GM12878 (cell line): ENCODE measurements at regions not wholly inside any gene's neighbourhood (a gene's known extent, or its start where the extent isn't known, plus 50 kb on each side); places are given as distances from the start of the nearest gene placed in this dataset.

Experiments used
- ATAC-seq: fragments of 200-7000 bp; cut with Tn5 transposase; 3 replicates; pipeline ENCODE4 v1.9.1; 2020; ENCODE audit warnings: mild to moderate bottlenecking, moderate library complexity
- BruUV-seq: library from RNA; stranded (reverse); fragments of 400-500 nt; replicated peaks from 2 replicates; lab custom pipeline; 2021; lab: Mats Ljungman, UMichigan
- CTCF ChIA-PET: fragments of 300-600 bp; sonication (Branson Sonifier 250); formaldehyde crosslinking; extraction: SDS; loops from one replicate; lab custom pipeline; 2021; ENCODE audit warnings: inconsistent platforms; lab: Yijun Ruan, JAX
- POLR2A ChIA-PET: fragments of 350-600 bp; formaldehyde crosslinking; extraction: SDS; loops from one replicate; lab custom pipeline; 2021; ENCODE audit warnings: inconsistent platforms; lab: Charles Lee
- RAD21 ChIA-PET: fragments of 300-600 bp; sonication (Branson Sonifier 250); formaldehyde crosslinking; loops from one replicate; lab custom pipeline; 2023; ENCODE audit warnings: antibody characterized with exemption; ENCODE audit not compliant: unreplicated experiment; lab: Charles Lee
- SMC1A ChIA-PET: fragments of 300-600 bp; sonication (Branson Sonifier 250); formaldehyde crosslinking; loops from one replicate; lab custom pipeline; 2023; ENCODE audit not compliant: unreplicated experiment, uncharacterized antibody; lab: Charles Lee
- DNase-seq: peaks from one replicate; pipeline ENCODE4 v3.0.0-alpha.2; 2011; ENCODE audit warnings: low read depth, low spot score
- FAIRE-seq: peaks from 3 replicates; lab custom pipeline; 2011; peaks lifted over from hg19 to GRCh38; lab: Jason Lieb, UNC
- H2AFZ ChIP-seq: 2 replicates; pipeline ENCODE4 v1.6.0; 2011; ENCODE audit warnings: low read depth, low read length, control low read depth; ENCODE audit not compliant: control insufficient read depth
- H3K27ac ChIP-seq: 2 replicates; pipeline ENCODE4 v1.5.1; 2011; ENCODE audit warnings: control low read depth; ENCODE audit not compliant: control insufficient read depth, insufficient read depth
- H3K27me3 ChIP-seq, 2 experiments: replicated peaks in 1 of 2; 2 replicates each; pipeline versions ENCODE4 v1.6.0 to v1.6.1; 2011; ENCODE audit warnings: low read length in 1 of 2; ENCODE audit not compliant: control insufficient read depth in 2 of 2, insufficient read depth in 2 of 2
- H3K36me3 ChIP-seq, 2 experiments: 2 replicates each; pipeline ENCODE4 v1.5.1; 2011; ENCODE audit warnings: low read length in 1 of 2; ENCODE audit not compliant: control insufficient read depth in 2 of 2, insufficient read depth in 2 of 2
- H3K4me1 ChIP-seq: 2 replicates; pipeline ENCODE4 v1.6.1; 2011; ENCODE audit warnings: mild to moderate bottlenecking, low read length, moderate library complexity, mixed read lengths; ENCODE audit not compliant: control insufficient read depth, insufficient read depth
- H3K4me2 ChIP-seq: 2 replicates; pipeline ENCODE4 v1.6.0; 2011; ENCODE audit warnings: control low read depth; ENCODE audit not compliant: control insufficient read depth, insufficient read depth
- H3K4me3 ChIP-seq: fragments of 200-600 bp; sonication (generic); 2 replicates; pipeline ENCODE4 v1.5.1; 2016
- H3K79me2 ChIP-seq: 2 replicates; pipeline ENCODE4 v1.6.0; 2011; ENCODE audit warnings: low read length; ENCODE audit not compliant: control insufficient read depth, insufficient read depth
- H3K9ac ChIP-seq: 2 replicates; pipeline ENCODE4 v1.8.0; 2011; ENCODE audit warnings: low read length, control low read depth, mixed read lengths; ENCODE audit not compliant: control insufficient read depth, insufficient read depth
- H3K9me3 ChIP-seq: replicated peaks from 3 replicates; pipeline ENCODE4 v1.5.1; 2011; ENCODE audit warnings: mild to moderate bottlenecking, low read length; ENCODE audit not compliant: control insufficient read depth, insufficient read depth
- H4K20me1 ChIP-seq: 2 replicates; pipeline ENCODE4 v1.6.0; 2011; ENCODE audit not compliant: control insufficient read depth, insufficient read depth
- CTCF ChIP-seq, 3 experiments: IDR thresholded peaks in 2 of 3; conservative IDR thresholded peaks in 1 of 3; 2 replicates each; pipeline ENCODE4 v1.5.1; 2011; ENCODE audit warnings: low read depth in 3 of 3, low read length in 3 of 3, mild to moderate bottlenecking in 3 of 3, control low read depth in 2 of 3, moderate library complexity in 2 of 3, inconsistent platforms in 1 of 3, mixed read lengths in 1 of 3; ENCODE audit not compliant: control insufficient read depth in 2 of 3, insufficient read depth in 1 of 3; ENCODE audit errors: extremely low read depth in 1 of 3
- RAD21 ChIP-seq: IDR thresholded peaks from 2 replicates; pipeline ENCODE4 v1.6.1; 2011; ENCODE audit warnings: mild to moderate bottlenecking, low read depth, low read length, moderate library complexity; ENCODE audit not compliant: insufficient read depth
- RUNX3 ChIP-seq: IDR thresholded peaks from 2 replicates; pipeline ENCODE4 v1.6.1; 2012; ENCODE audit warnings: low read length, inconsistent platforms
- SIX5 ChIP-seq: IDR thresholded peaks from 2 replicates; pipeline ENCODE4 v1.6.1; 2011; ENCODE audit warnings: mild to moderate bottlenecking, low read depth, low read length, moderate library complexity; ENCODE audit not compliant: severe bottlenecking
- SMARCA5 ChIP-seq: fragments of 450-650 bp; IDR thresholded peaks from 2 replicates; pipeline ENCODE4 v1.6.1; 2017; ENCODE audit warnings: mild to moderate bottlenecking
- SMC3 ChIP-seq: IDR thresholded peaks from 2 replicates; pipeline ENCODE4 v1.6.1; 2011; ENCODE audit warnings: low read length, improper control_type of control experiment, borderline replicate concordance
- ZZZ3 ChIP-seq: IDR thresholded peaks from 2 replicates; pipeline ENCODE4 v1.6.1; 2011; ENCODE audit warnings: low read depth; ENCODE audit not compliant: control insufficient read depth, insufficient read length
- WGBS: methylation state at CpG from one replicate; pipeline ENCODE4 v1.1.6; 2016; ENCODE audit warnings: low lambda C conversion rate; ENCODE audit not compliant: insufficient replicate concordance, insufficient coverage; ENCODE audit errors: missing lambda C conversion rate; 5-methylcytosine and 5-hydroxymethylcytosine counted together
- in situ Hi-C: fragments of 300-500 bp; cut with MboI; formaldehyde crosslinking; loops from 9 replicates; pipeline ENCODE4 v1.14.3; 2018; ENCODE audit warnings: mixed read lengths
- intact Hi-C: fragments of 100-400 bp; cut with micrococcal nuclease; formaldehyde crosslinking; loops from one replicate; pipeline ENCODE4 v1.14.2; 2022; ENCODE audit not compliant: unreplicated experiment
- TF ChIP-seq, protein P1 (sequence below): fragments of 450-650 bp; IDR thresholded peaks from 2 replicates; pipeline ENCODE4 v1.6.1; 2016; ENCODE audit warnings: mild to moderate bottlenecking

DNA sequence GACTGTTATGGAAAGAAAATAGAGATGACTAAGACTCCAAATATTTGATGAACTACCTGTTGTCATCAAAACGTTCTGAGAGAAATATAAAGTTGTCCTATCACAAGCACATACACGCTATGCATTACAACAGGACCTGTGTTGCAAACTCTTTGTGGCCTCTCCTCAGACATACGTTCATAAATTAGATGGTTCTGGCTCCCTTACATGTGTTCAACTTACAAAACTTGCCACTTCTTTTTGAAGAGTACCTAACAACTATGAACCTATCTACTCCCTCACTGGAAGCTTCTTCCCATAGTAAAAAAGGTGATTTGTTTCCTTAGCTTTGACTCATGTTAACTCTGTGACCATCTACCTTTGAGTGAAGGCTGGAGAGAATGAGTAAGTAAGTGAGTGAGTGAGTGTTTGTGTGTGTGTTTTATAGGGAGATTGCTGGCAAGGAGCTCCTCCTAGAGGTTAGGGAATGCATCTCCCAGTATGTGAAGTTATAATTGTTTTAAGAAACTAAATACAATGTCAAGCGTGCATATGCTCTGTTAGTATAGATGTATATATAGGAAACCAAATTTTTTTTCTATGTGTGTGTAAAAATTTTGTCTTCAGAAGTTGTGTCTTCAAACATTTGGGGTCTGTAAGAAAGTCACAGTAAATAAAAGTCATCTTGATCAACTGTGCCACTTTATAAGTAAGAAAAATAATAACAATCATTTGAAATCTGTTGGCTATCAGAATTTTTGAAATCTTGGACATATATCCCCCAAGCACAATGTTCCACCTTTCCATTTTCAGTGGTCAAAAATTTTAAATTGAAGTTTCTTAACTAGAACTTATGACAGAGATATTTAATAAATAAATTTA, 1211.1 kb upstream of the GJE1 start:
- Histone ChIP-seq H3K79me2 (no peaks in the 10 kb centered on the region), H3K9ac (no peak overlapping the region), H2AFZ (no peak overlapping the region), H3K4me3 (no peak overlapping the region), H3K27ac (no peak overlapping the region), H3K4me1 (no peaks in the 10 kb centered on the region), H4K20me1 (no peaks in the 10 kb centered on the region), H3K36me3 (no peaks in the 10 kb centered on the region), H3K27me3 (no peaks in the 10 kb centered on the region), H3K9me3 (no peaks in the 10 kb centered on the region), H3K4me2 (no peak overlapping the region)
- intact Hi-C loops = loop anchor here (1.0 to 5.0 kb wide), 3 partner anchors 641 to 1553 kb away; no protein-coding TSS in a partner anchor
- SMC1A ChIA-PET = interaction anchor here (0.6 to 1.2 kb wide), 9 partner anchors 148 to 1881 kb away, joined by 3 to 12 read pairs (median 3); no protein-coding TSS in a partner anchor
- POLR2A ChIA-PET = no interaction called here
- 11% methylated on average over 4 of the region's 4 CpGs for WGBS
- CTCF ChIA-PET = interaction anchor here (0.6 to 2.0 kb wide), 7 partner anchors 12 to 1552 kb away, joined by 3 to 14 read pairs (median 3); no protein-coding TSS in a partner anchor
- no peak for DNase-seq
- TF ChIP-seq SMARCA5 = no peak
- TF ChIP-seq, protein P1, sequence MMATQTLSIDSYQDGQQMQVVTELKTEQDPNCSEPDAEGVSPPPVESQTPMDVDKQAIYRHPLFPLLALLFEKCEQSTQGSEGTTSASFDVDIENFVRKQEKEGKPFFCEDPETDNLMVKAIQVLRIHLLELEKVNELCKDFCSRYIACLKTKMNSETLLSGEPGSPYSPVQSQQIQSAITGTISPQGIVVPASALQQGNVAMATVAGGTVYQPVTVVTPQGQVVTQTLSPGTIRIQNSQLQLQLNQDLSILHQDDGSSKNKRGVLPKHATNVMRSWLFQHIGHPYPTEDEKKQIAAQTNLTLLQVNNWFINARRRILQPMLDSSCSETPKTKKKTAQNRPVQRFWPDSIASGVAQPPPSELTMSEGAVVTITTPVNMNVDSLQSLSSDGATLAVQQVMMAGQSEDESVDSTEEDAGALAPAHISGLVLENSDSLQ = peak; percentile 79
- TF ChIP-seq SMC3 = peak; percentile 79
- TF ChIP-seq SIX5 = no peak
- peak; percentile 92 for TF ChIP-seq RAD21
- TF ChIP-seq ZZZ3 = no peak
- TF ChIP-seq CTCF (IDR thresholded peaks at IDR 0.05 in 2 of 3, conservative IDR thresholded peaks at IDR 0.05 in 1 of 3; ENCODE audit: control insufficient read depth in 2 of 3, extremely low read depth in 1 of 3, insufficient read depth in 1 of 3, low read depth in 3 of 3, low read length in 3 of 3) = peak; percentile 57 to 77 (median 60); a peak in 5 of 6 replicates
- 0 out of 2 replicates have a peak, but pooled peaks have one; percentile 12 for TF ChIP-seq RUNX3
- no TSS peak for BruUV-seq
- in situ Hi-C loops = no loop called here
- peak; percentile 87 for ATAC-seq
- peak; percentile 65 for FAIRE-seq
- RAD21 ChIA-PET = interaction anchor here (0.7 to 1.2 kb wide), 9 partner anchors 18 to 1552 kb away, joined by 3 to 13 read pairs (median 3); partner anchors contain the start of gene CITED2
